PFSK-1 (cell line): ENCODE measurements at regions not wholly inside any gene's neighbourhood (a gene's known extent, or its start where the extent isn't known, plus 50 kb on each side); places are given as distances from the start of the nearest gene placed in this dataset.

ENCODE experiments used
- POLR2AphosphoS5 ChIP-seq: IDR thresholded peaks from 2 replicates; pipeline ENCODE4 v1.6.1; 2012; ENCODE audit warnings: low read depth, mild to moderate bottlenecking, control low read depth, low read length, moderate library complexity
- TAF1 ChIP-seq: IDR thresholded peaks from 2 replicates; pipeline ENCODE4 v1.6.1; 2012; ENCODE audit warnings: low read length, control low read depth, borderline replicate concordance; ENCODE audit not compliant: insufficient read depth

DNA sequence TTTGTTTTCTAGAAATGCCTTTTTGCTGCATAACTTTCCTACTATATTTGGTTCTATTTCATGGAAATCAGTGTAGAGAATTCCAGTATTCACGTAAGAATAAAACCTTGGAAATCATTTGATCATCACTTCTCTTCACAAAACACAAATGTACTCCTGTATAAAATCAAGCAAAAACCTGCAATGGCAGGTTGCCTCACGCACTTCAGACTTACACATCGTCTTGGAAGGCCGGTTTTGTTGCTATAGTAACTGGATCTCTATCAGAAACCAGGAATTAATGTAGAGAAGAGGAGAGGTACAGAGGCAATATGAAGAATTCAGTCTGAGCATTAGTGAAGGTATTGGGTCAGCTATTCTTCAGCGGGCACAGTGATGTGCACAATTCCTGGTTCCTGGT lies 370.7 kb upstream of the CYRIA start:
- TF ChIP-seq TAF1 (no peak), POLR2AphosphoS5 (no peak)
